ENCODE measurements at regions not wholly inside any gene's neighbourhood (a gene's known extent, or its start where the extent isn't known, plus 50 kb on each side); places are given as distances from the start of the nearest gene placed in this dataset.
A peak's percentile ranks its signal among the peaks of the same experiment; 100 is the strongest.
"Not testable (repeated sequence)": the region's sequence is repeated elsewhere in the genome, so short reads cannot be mapped to it uniquely, and the experiment has no call there.

DNA sequence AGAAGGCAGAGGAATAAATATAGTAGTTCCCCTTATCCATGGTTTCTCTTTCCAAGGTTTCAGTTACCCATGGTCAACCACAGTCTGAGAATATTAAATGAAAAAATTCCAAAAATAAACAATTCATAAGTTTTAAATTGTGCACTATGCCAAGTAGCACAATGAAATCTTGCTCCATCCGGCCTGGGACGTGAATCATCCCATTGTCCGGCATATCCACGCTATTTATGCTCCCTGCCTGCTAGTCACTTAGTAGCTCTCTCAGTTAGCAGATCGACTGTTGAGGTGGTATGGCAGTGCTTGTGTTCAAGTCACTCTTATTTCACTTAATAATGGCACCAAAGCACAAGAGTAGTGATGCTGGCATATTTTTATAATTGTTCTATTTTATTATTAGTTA, 58.6 kb upstream of the ARHGAP29 start (continued):
- TF ChIP-seq, protein P1, sequence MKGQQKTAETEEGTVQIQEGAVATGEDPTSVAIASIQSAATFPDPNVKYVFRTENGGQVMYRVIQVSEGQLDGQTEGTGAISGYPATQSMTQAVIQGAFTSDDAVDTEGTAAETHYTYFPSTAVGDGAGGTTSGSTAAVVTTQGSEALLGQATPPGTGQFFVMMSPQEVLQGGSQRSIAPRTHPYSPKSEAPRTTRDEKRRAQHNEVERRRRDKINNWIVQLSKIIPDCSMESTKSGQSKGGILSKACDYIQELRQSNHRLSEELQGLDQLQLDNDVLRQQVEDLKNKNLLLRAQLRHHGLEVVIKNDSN (CRISPR knock-in tag; IDR thresholded peaks at IDR 0.05), result no peak

DNA sequence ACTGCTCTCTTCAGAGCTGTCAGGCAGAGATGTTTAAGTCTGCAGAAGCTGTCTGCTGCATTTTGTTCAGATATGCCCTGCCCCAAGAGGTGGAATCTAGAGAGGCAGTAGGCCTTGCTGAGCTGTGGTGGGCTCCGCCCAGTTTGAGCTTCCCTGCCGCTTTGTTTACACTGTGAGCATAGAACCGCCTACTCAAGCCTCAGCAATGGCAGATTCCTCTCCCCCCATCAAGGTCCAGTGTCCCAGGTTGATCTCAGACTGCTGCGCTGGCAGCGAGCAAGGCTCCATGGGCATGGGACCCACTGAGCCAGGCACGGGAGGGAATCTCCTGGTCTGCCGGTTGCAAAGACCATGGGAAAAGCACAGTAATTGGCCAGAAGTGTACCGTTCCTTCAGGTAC, 55.6 kb upstream of the ARHGAP29 start:
- ATAC-seq, H3K4me1 Mint-ChIP-seq, H3K36me3 Mint-ChIP-seq, H3K27ac Mint-ChIP-seq, POLR2A ChIA-PET, H3K4me3 Mint-ChIP-seq, H3K9me3 Mint-ChIP-seq: not testable (repeated sequence)
- DNase-seq (ENCODE audit: low spot score), result peak; percentile 25
- CTCF ChIA-PET, result interaction anchor here (1.0 to 1.5 kb wide), 3 partner anchors 42 to 253 kb away, joined by 3 to 5 read pairs (median 4); no protein-coding TSS in a partner anchor
- H3K27me3 Mint-ChIP-seq (ENCODE audit: low read depth), result peaks cover 21% of the 10 kb centered on the region; the same call in 1 of the 2 replicates

DNA sequence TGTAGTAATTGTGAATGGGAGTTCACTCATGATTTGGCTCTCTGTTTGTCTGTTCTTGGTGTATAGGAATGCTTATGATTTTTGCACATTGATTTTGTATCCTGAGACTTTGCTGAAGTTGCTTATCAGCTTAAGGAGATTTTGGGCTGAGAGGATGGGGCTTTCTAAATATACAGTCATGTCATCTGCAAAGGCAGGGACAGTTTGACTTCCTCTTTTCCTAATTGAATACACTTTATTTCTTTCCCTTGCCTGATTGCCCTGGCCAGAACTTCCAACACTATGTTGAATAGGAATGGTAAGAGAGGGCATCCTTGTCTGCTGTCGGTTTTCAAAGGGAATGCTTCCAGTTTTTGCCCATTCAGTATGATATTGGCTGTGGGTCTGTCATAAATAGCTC, 51.9 kb upstream of the ARHGAP29 start:
- CTCF ChIA-PET, H3K27ac Mint-ChIP-seq: not testable (repeated sequence)

More for the DNA sequence above, 51.9 kb upstream of the ARHGAP29 start:
- POLR2A ChIA-PET; H3K4me1 Mint-ChIP-seq; H3K4me3 Mint-ChIP-seq; DNase-seq (ENCODE audit: low spot score); H3K36me3 Mint-ChIP-seq; H3K9me3 Mint-ChIP-seq; ATAC-seq: not testable (repeated sequence)
- peaks cover 21% of the 10 kb centered on the region; the same call in 1 of the 2 replicates for H3K27me3 Mint-ChIP-seq (ENCODE audit: low read depth)
